NCI-H2227 treated with DMSO at 0.1 percent for 48 hours (cell line): ENCODE measurements at regions not wholly inside any gene's neighbourhood (a gene's known extent, or its start where the extent isn't known, plus 50 kb on each side); places are given as distances from the start of the nearest gene placed in this dataset.
"Not testable (repeated sequence)": the region's sequence is repeated elsewhere in the genome, so short reads cannot be mapped to it uniquely, and the experiment has no call there.

ENCODE experiments used
- DNase-seq: peaks from one replicate; lab custom pipeline; 2025; lab: John Stamatoyannopoulos, UW

GRCh38 chr11:82047200-82047599 lies 686.5 kb downstream of the FAM181B start:
- no peak for DNase-seq

- no peak for DNase-seq
These were observed 686.9 kb downstream of the FAM181B start for GRCh38 chr11:82046778-82047177.

- no peak for DNase-seq
These were observed 687.8 kb downstream of the FAM181B start for GRCh38 chr11:82045748-82046457.

- no peak for DNase-seq
These were observed 690.3 kb downstream of the FAM181B start for GRCh38 chr11:82043316-82043715.

DNA sequence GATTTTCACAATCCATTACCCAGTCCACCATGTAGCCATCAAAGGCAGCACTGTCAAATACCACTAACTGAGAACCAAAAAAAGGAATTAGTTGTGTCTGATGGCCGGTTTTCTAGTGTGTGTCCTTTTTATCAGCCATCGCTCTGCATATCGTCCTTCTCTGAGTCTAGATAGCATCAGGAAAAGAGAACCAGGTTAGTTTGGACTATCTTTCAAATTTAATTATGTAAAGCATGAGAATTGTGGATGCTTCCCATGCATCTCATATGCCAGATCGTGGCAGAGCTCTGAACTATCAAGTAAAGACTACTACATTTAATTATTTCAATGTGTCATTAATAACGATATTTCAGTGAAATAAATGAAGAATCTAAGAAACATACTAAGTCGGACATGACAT lies 691.9 kb downstream of the FAM181B start:
- DNase-seq, result no peak

DNA sequence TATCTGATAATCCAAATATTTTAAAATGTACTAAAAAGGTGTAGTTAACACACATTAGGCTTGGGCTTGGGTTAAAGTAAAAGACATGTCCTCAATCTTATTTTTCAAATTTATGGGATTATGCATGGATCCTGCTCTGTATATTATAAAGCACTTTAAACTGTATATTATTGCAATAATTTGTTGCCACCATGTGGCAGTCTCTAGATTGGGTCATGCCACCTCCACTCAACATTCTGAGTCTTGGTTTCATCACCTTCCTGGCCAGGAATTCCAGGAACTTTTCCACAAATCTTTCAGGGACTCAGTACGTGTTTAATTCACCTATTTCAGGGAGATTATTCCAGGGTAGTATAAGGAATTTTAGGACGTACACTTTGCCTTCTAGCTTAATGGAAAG lies 695.5 kb downstream of the FAM181B start:
- no peak for DNase-seq

DNA sequence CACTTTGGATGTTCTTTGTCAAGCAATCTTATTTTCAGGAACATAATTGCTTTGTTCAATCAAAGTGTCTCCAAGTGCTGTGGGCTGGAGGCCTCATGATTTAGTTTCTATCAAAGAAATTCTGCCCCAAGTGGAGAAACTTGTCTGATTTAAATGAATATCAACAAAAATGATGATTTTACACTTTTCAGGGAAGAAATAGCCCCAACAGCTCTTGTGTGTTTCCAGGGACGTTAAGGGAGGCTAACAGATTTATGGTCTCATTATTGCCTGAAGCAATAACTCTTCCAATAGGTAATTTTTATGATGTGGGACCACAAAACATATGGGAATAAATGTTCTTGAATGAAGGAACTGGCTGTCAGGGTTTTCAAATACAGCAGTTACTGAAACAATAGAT lies 699.1 kb downstream of the FAM181B start:
- no peak for DNase-seq

DNA sequence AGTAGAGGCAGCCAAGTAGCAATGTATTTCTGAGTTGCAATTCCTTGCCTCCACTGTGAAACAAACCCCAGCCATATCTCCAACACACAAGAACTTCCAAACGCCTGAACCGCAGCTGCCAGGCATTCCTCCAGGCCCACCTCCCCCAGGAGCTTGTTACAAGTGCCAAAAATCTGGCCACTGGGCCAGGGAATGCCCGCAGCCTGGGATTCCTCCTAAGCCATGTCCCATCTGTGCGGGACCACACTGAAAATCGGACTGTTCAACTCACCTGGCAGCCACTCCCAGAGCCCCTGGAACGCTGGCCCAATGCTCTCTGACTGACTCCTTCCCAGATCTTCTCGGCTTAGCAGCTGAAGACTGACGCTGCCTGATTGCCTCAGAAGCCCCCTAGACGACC lies 706.3 kb downstream of the FAM181B start:
- DNase-seq, result not testable (repeated sequence)

DNA sequence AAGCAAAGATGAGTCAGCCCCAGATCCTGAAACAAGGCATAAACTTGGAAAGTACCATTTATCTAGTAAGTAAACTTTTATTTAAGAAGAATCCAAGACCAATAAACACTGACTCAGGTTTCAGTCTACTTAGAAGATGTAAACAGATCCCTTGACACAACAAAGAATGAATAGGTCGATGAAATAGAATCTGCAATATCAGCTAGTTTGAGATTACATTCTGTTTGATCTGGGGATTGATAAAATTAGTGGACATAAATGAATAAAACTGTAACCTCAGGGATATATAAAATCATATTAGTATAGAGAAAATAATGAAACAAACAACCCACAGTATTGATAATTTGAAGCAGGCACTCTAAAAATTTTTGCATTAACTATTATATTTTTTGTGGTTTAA lies 708.9 kb downstream of the FAM181B start:
- no peak for DNase-seq

DNA sequence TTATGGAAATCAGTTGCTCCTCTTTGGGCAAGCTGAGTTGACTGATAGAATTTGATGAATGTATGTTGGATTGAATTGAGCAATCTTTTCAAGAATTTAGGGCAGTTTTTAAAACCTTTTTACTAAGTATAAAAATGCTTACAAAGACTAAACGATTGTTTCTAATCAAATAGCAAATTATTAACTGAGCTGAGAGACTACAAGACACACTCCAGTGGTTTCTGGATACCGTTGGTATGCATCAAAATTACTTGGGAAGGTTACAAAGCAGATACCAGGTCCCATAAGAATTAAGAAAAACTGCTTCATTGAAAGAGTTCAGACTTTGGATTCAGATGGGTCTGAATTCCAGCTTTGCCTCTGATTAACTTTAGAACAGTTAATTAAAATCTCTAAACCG lies 721.4 kb downstream of the FAM181B start:
- DNase-seq, result no peak

GRCh38 chr11:82009133-82009532 lies 724.5 kb downstream of the FAM181B start:
- DNase-seq, result no peak

- DNase-seq, result no peak
These were observed 726.1 kb downstream of the FAM181B start for GRCh38 chr11:82007521-82007920.

DNA sequence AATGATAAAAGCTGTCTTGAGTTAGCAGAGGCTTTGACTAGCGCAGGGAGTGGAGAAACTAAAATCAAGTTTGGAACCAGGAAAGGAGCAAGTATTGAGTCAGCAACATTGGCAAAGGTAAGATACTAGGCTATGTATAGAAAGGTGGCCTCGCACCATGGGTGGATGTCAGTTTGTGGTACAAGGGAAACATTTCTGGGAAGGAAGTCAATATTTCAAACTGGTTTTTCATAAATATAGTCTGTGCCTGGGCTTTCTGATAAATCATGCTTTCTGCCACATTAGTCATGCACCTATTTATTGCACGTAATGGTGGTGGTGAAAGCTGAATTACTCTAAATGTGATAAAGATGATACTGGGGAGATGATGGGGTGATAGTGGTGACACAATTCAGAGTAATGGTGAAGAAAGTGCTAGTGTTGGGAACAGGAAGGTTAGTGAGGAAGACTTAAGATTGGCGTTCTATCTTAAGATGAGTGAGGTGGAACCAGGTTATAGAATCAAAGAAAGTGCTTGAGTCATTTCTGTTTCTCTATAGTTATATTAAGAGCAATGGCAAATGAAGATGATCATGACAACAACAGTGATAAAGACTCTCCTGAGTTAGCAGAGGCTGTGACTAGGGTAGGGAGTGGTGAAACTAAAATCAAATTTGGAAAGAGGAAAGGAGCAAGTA lies 729.0 kb downstream of the FAM181B start:
- DNase-seq, result no peak

GRCh38 chr11:82003671-82004515 lies 729.8 kb downstream of the FAM181B start:
- DNase-seq, result no peak

DNA sequence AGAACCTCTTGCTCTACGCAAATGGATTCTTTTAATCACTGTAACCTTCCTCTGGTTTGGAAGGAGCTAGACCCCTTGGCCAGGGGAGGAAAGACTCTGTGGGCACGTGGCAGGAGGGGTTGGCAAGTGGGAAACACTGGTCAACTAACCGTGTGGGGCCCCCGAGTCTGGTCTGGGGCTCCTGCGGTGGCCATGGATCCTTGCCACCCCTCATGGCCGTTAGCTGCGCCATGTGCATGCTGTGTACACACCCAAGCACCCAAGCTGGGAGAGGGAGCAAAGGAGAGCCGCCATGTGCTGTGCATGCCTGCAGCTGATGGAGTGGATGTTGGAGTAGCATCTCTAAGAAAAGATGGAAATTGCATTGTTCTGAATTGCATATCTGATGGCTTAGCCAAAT lies 730.6 kb downstream of the FAM181B start:
- no peak for DNase-seq

GRCh38 chr11:81995889-81996288 lies 737.8 kb downstream of the FAM181B start:
- no peak for DNase-seq

- DNase-seq, result no peak
These were observed 739.9 kb downstream of the FAM181B start for GRCh38 chr11:81993755-81994154.

DNA sequence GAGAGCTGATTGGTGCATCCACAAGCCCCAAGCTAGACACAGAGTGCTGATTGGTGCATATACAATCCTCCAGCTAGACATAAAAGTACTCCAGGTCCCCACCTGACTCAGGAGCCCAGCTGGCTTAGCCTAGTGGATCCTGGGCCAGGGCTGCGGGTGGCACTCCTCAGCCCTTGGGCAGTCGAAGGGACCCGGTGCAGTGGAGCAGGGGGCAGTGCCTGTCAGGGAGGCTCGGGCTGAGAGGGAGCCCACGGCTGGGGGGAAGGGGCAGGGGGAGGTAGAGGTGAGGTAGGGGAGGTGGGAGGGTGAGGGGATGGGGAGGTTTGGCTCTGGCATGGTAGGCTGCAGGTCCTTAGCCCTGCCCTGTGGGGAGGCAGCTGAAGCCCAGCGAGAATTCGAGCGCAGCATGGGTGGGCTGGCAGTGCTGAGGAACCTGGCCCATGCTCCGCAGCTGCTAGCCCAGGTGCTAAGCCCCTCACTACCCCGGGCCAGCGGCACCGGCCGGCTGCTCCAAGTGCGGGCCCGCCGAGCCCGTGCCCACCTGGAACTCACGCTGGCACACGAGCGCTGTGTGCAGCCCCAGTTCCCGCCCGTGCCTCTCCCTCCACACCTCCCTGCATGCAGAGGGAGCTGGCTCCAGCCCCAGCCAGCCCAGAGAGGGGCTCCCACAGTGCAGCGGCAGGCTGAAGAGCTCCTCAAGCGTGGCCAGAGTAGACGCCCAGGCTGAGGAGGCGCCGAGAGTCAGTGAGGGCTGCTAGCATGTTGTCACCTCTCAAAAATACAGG lies 742.8 kb downstream of the FAM181B start:
- no peak for DNase-seq

GRCh38 chr11:81989093-81989492 lies 744.6 kb downstream of the FAM181B start:
- DNase-seq, result no peak

- DNase-seq, result no peak
These were observed 745.7 kb downstream of the FAM181B start for GRCh38 chr11:81987829-81988472.

GRCh38 chr11:81986556-81987161 lies 747.0 kb downstream of the FAM181B start:
- DNase-seq, result no peak
